BJ (cell line): ENCODE measurements at regions not wholly inside any gene's neighbourhood (a gene's known extent, or its start where the extent isn't known, plus 50 kb on each side); places are given as distances from the start of the nearest gene placed in this dataset.

Experiments
- CTCF ChIA-PET: fragments of 350-600 bp; formaldehyde crosslinking; extraction: SDS; loops from one replicate; lab custom pipeline; 2021; ENCODE audit warnings: antibody characterized with exemption, inconsistent platforms; lab: Yijun Ruan, JAX
- POLR2A ChIA-PET: fragments of 300-600 bp; sonication (Branson Sonifier 250); formaldehyde crosslinking; extraction: SDS; loops from one replicate; lab custom pipeline; 2021; ENCODE audit warnings: antibody characterized with exemption; lab: Charles Lee
- DNase-seq: peaks from one replicate; pipeline ENCODE4 v3.0.0-alpha.2; 2011; ENCODE audit warnings: low read depth
- H3K27me3 ChIP-seq: 2 replicates; pipeline ENCODE4 v1.6.0; 2011; ENCODE audit warnings: low read length; ENCODE audit not compliant: control insufficient read depth, insufficient read depth
- H3K36me3 ChIP-seq: 2 replicates; pipeline ENCODE4 v1.5.1; 2011; ENCODE audit warnings: low read length; ENCODE audit not compliant: control insufficient read depth, insufficient read depth
- H3K4me3 ChIP-seq: 2 replicates; pipeline ENCODE4 v1.5.1; 2011; ENCODE audit warnings: low read depth, mild to moderate bottlenecking, control low read depth, low read length
- CTCF ChIP-seq: IDR thresholded peaks from 2 replicates; pipeline ENCODE4 v1.5.1; 2011; ENCODE audit warnings: low read depth, mild to moderate bottlenecking, control low read depth, inconsistent platforms, low read length, moderate library complexity; ENCODE audit not compliant: insufficient read depth

- TF ChIP-seq CTCF = no peak
- Histone ChIP-seq H3K4me3 (no peak overlapping the region), H3K27me3 (no peaks in the 10 kb centered on the region), H3K36me3 (no peaks in the 10 kb centered on the region)
- DNase-seq = no peak
- ChIA-PET POLR2A (no interaction called here), CTCF (no interaction called here)
Observed at GRCh38 chr2:81235601-81236000, 931.0 kb upstream of the LRRTM1 start.

GRCh38 chr2:81234711-81235110, 930.2 kb upstream of the LRRTM1 start:
- no peak for DNase-seq
- POLR2A ChIA-PET = no interaction called here
- H3K4me3 ChIP-seq = no peak overlapping the region
- no peaks in the 10 kb centered on the region for H3K36me3 ChIP-seq
- CTCF ChIA-PET = no interaction called here
- H3K27me3 ChIP-seq = no peaks in the 10 kb centered on the region
- TF ChIP-seq CTCF = no peak

GRCh38 chr2:81225756-81226155, 921.2 kb upstream of the LRRTM1 start:
- H3K4me3 ChIP-seq = no peak overlapping the region
- no peak for TF ChIP-seq CTCF
- H3K36me3 ChIP-seq = no peaks in the 10 kb centered on the region
- no peak for DNase-seq
- ChIA-PET CTCF (no interaction called here), POLR2A (no interaction called here)
- no peaks in the 10 kb centered on the region for H3K27me3 ChIP-seq

- Histone ChIP-seq H3K36me3 (no peaks in the 10 kb centered on the region), H3K27me3 (no peaks in the 10 kb centered on the region), H3K4me3 (no peak overlapping the region)
- CTCF ChIA-PET = no interaction called here
- POLR2A ChIA-PET = no interaction called here
- DNase-seq = no peak
- TF ChIP-seq CTCF = no peak
Observed at GRCh38 chr2:81213598-81213997, 909.0 kb upstream of the LRRTM1 start.

GRCh38 chr2:81206216-81206615, 901.7 kb upstream of the LRRTM1 start:
- CTCF ChIA-PET = no interaction called here
- no peak for DNase-seq
- Histone ChIP-seq H3K36me3 (no peaks in the 10 kb centered on the region), H3K27me3 (no peaks in the 10 kb centered on the region), H3K4me3 (no peak overlapping the region)
- TF ChIP-seq CTCF = no peak
- POLR2A ChIA-PET = no interaction called here
